Inferior parietal cortex (tissue), 1 donor: ENCODE measurements at regions not wholly inside any gene's neighbourhood (a gene's known extent, or its start where the extent isn't known, plus 50 kb on each side); places are given as distances from the start of the nearest gene placed in this dataset.
A peak's percentile ranks its signal among the peaks of the same experiment; 100 is the strongest.
"Not testable (repeated sequence)": the region's sequence is repeated elsewhere in the genome, so short reads cannot be mapped to it uniquely, and the experiment has no call there.

Experiments
- DNase-seq: peaks from one replicate; pipeline ENCODE4 v3.0.0-alpha.2; 2016; ENCODE audit errors: extremely low spot score

GRCh38 chr2:153623020-153623419 lies 144.5 kb upstream of the RPRM start:
- no peak for DNase-seq

- no peak for DNase-seq
These were observed 148.1 kb upstream of the RPRM start for GRCh38 chr2:153626676-153627075.

- no peak for DNase-seq
These were observed 156.9 kb upstream of the RPRM start for GRCh38 chr2:153635494-153635893.

- no peak for DNase-seq
These were observed 162.5 kb upstream of the RPRM start for GRCh38 chr2:153641046-153641445.

- DNase-seq: no peak
These were observed 166.4 kb upstream of the RPRM start for GRCh38 chr2:153644955-153645354.

GRCh38 chr2:153645599-153645998 lies 167.0 kb upstream of the RPRM start:
- no peak for DNase-seq

- DNase-seq: no peak
These were observed 179.1 kb upstream of the RPRM start for GRCh38 chr2:153657651-153658050.

- no peak for DNase-seq
These were observed 183.2 kb upstream of the RPRM start for GRCh38 chr2:153661801-153662200.

- DNase-seq: no peak
These were observed 184.8 kb upstream of the RPRM start for GRCh38 chr2:153663371-153663770.

- DNase-seq: not testable (repeated sequence)
These were observed 185.4 kb upstream of the RPRM start for GRCh38 chr2:153664009-153664408.

- no peak for DNase-seq
These were observed 188.9 kb upstream of the RPRM start for GRCh38 chr2:153667475-153667874.

- no peak for DNase-seq
These were observed 190.4 kb upstream of the RPRM start for GRCh38 chr2:153668923-153669322.

- DNase-seq: no peak
These were observed 161.6 kb upstream of the GALNT13 start for GRCh38 chr2:153710128-153710527.

- no peak for DNase-seq
These were observed 156.4 kb upstream of the GALNT13 start for GRCh38 chr2:153715218-153715850.

- DNase-seq: no peak
These were observed 154.7 kb upstream of the GALNT13 start for GRCh38 chr2:153717060-153717459.

- DNase-seq: no peak
These were observed 132.3 kb upstream of the GALNT13 start for GRCh38 chr2:153739394-153739793.

- no peak for DNase-seq
These were observed 109.8 kb upstream of the GALNT13 start for GRCh38 chr2:153761936-153762335.

GRCh38 chr2:153766415-153766814 lies 105.3 kb upstream of the GALNT13 start:
- DNase-seq: no peak

- DNase-seq: peak; percentile 4
These were observed 101.2 kb upstream of the GALNT13 start for GRCh38 chr2:153770359-153770991.

GRCh38 chr2:153780241-153780640 lies 91.5 kb upstream of the GALNT13 start:
- no peak for DNase-seq

- DNase-seq: no peak
These were observed 85.7 kb upstream of the GALNT13 start for GRCh38 chr2:153786016-153786415.

- DNase-seq: no peak
These were observed 84.1 kb upstream of the GALNT13 start for GRCh38 chr2:153787612-153788011.

GRCh38 chr2:153802671-153803070 lies 69.1 kb upstream of the GALNT13 start:
- DNase-seq: no peak

- DNase-seq: no peak
These were observed 63.0 kb upstream of the GALNT13 start for GRCh38 chr2:153808679-153809078.
